ENCODE measurements at regions not wholly inside any gene's neighbourhood (a gene's known extent, or its start where the extent isn't known, plus 50 kb on each side); places are given as distances from the start of the nearest gene placed in this dataset.

GRCh38 chr16:86041215-86041614 lies 142.3 kb downstream of the IRF8 start:
- no peak for DNase-seq (ENCODE audit: low read depth)

GRCh38 chr16:86041807-86042206 lies 142.8 kb downstream of the IRF8 start:
- no peak for DNase-seq (ENCODE audit: low read depth)

GRCh38 chr16:86042393-86042792 lies 143.4 kb downstream of the IRF8 start:
- no peak for DNase-seq (ENCODE audit: low read depth)

- no peak for DNase-seq (ENCODE audit: low read depth)
Measured at GRCh38 chr16:86042996-86043725, 144.2 kb downstream of the IRF8 start.

- DNase-seq (ENCODE audit: low read depth), result peak; percentile 37
Measured at GRCh38 chr16:86044241-86044671, 145.3 kb downstream of the IRF8 start.

GRCh38 chr16:86044881-86045590 lies 146.1 kb downstream of the IRF8 start:
- no peak for DNase-seq (ENCODE audit: low read depth)

- DNase-seq (ENCODE audit: low read depth), result no peak
Measured at GRCh38 chr16:86045591-86045971, 146.6 kb downstream of the IRF8 start.

GRCh38 chr16:86046026-86046425 lies 147.1 kb downstream of the IRF8 start:
- no peak for DNase-seq (ENCODE audit: low read depth)

- no peak for DNase-seq (ENCODE audit: low read depth)
Measured at GRCh38 chr16:86046667-86047270, 147.8 kb downstream of the IRF8 start.

- DNase-seq (ENCODE audit: low read depth), result no peak
Measured at GRCh38 chr16:86048221-86048620, 149.3 kb downstream of the IRF8 start.

GRCh38 chr16:86048882-86049585 lies 150.1 kb downstream of the IRF8 start:
- DNase-seq (ENCODE audit: low read depth), result no peak

GRCh38 chr16:86049641-86050040 lies 150.7 kb downstream of the IRF8 start:
- no peak for DNase-seq (ENCODE audit: low read depth)

GRCh38 chr16:86050111-86050510 lies 151.1 kb downstream of the IRF8 start:
- no peak for DNase-seq (ENCODE audit: low read depth)

- no peak for DNase-seq (ENCODE audit: low read depth)
Measured at GRCh38 chr16:86050591-86051367, 151.8 kb downstream of the IRF8 start.

- DNase-seq (ENCODE audit: low read depth), result no peak
Measured at GRCh38 chr16:86051368-86052114, 152.6 kb downstream of the IRF8 start.

GRCh38 chr16:86052115-86052670 lies 153.2 kb downstream of the IRF8 start:
- DNase-seq (ENCODE audit: low read depth), result no peak

- DNase-seq (ENCODE audit: low read depth), result no peak
Measured at GRCh38 chr16:86052926-86053325, 154.0 kb downstream of the IRF8 start.

GRCh38 chr16:86059253-86060171 lies 160.6 kb downstream of the IRF8 start:
- no peak for DNase-seq (ENCODE audit: low read depth)

Measured in stimulated activated CD8-positive, alpha-beta memory T cell treated with anti-CD3 and anti-CD28 coated beads, Interleukin-15, amount 100 ng/mL, for 24 hours (primary cell).